ENCODE measurements at regions not wholly inside any gene's neighbourhood (a gene's known extent, or its start where the extent isn't known, plus 50 kb on each side); places are given as distances from the start of the nearest gene placed in this dataset.

GRCh38 chr3:74331711-74332110 is 282.7 kb downstream of the CNTN3 start:
- TF ChIP-seq CTCF (conservative IDR thresholded peaks at IDR 0.05) = no peak
- no peak for TF ChIP-seq ZFX (IDR thresholded peaks at IDR 0.05)

Measured in C4-2B (cell line).